Mucosa of descending colon (tissue), 3 donors: ENCODE measurements at regions not wholly inside any gene's neighbourhood (a gene's known extent, or its start where the extent isn't known, plus 50 kb on each side); places are given as distances from the start of the nearest gene placed in this dataset.

Experiments used
- ATAC-seq: fragments of 200-7000 bp; cut with Tn5 transposase; one replicate; pipeline ENCODE4 v1.9.1; 2020; ENCODE audit warnings: mild to moderate bottlenecking, moderate library complexity
- DNase-seq, 3 donors: peaks; one replicate each; pipeline ENCODE4 v3.0.0-alpha.2; 2020
- H3K36me3 ChIP-seq: fragments of 200-600 bp; one replicate; pipeline ENCODE4 v1.8.0; 2021; ENCODE audit warnings: low read depth, mild to moderate bottlenecking
- H3K4me1 ChIP-seq: fragments of 200-600 bp; one replicate; pipeline ENCODE4 v1.8.0; 2021; ENCODE audit warnings: low read depth, mild to moderate bottlenecking
- H3K4me3 ChIP-seq: fragments of 200-600 bp; one replicate; pipeline ENCODE4 v1.8.0; 2021; ENCODE audit warnings: mild to moderate bottlenecking
- H3K9me3 ChIP-seq: fragments of 200-600 bp; one replicate; pipeline ENCODE4 v1.8.0; 2021; ENCODE audit warnings: mild to moderate bottlenecking
- intact Hi-C, 2 donors: fragments of 100-400 bp; cut with DNase I in 1 of 2; cut with micrococcal nuclease in 1 of 2; formaldehyde crosslinking; loops; one replicate each; pipeline versions ENCODE4 v1.11.0 to v1.11.1; 2022; cut with DNase I, micrococcal nuclease
- TF ChIP-seq, protein P1 (sequence below): fragments of 200-600 bp; IDR thresholded peaks from one replicate; pipeline ENCODE4 v1.8.0; 2022; ENCODE audit warnings: antibody characterized with exemption, mild to moderate bottlenecking
- donor health status: DM: no; HTN: no; CAD: no; lungs with moderate emphysema.
- donor health status: DM: no; HTN: no; CAD: no.
- donor health status: DM: no; HTN: yes; CAD: no.

DNA sequence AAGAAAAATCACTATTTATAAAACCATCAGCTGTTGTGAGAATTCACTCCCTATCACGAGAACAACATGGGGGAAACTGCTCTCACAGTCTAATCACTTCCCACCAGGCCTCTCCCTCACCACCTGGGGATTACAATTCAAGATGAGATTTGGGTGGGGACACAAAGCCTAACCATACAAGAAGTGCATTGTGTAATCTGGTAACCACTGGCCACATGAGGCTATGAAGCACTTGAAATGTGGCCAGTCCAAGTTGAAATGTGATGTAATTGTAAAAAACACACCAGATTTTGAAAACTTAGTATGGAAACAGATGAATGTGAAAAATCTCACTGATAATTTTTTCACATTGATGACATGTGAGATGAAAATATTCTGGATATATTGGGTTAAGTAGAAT, 293.8 kb downstream of the TTLL7 start:
- intact Hi-C loops, result no loop called here
- H3K9me3 ChIP-seq, result no peaks in the 10 kb centered on the region
- TF ChIP-seq, protein P1, sequence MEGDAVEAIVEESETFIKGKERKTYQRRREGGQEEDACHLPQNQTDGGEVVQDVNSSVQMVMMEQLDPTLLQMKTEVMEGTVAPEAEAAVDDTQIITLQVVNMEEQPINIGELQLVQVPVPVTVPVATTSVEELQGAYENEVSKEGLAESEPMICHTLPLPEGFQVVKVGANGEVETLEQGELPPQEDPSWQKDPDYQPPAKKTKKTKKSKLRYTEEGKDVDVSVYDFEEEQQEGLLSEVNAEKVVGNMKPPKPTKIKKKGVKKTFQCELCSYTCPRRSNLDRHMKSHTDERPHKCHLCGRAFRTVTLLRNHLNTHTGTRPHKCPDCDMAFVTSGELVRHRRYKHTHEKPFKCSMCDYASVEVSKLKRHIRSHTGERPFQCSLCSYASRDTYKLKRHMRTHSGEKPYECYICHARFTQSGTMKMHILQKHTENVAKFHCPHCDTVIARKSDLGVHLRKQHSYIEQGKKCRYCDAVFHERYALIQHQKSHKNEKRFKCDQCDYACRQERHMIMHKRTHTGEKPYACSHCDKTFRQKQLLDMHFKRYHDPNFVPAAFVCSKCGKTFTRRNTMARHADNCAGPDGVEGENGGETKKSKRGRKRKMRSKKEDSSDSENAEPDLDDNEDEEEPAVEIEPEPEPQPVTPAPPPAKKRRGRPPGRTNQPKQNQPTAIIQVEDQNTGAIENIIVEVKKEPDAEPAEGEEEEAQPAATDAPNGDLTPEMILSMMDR, result no peak
- DNase-seq, result no peak
- ATAC-seq, result no peak
- no peak overlapping the region for H3K4me3 ChIP-seq
- no peaks in the 10 kb centered on the region for H3K36me3 ChIP-seq
- H3K4me1 ChIP-seq, result no peaks in the 10 kb centered on the region

DNA sequence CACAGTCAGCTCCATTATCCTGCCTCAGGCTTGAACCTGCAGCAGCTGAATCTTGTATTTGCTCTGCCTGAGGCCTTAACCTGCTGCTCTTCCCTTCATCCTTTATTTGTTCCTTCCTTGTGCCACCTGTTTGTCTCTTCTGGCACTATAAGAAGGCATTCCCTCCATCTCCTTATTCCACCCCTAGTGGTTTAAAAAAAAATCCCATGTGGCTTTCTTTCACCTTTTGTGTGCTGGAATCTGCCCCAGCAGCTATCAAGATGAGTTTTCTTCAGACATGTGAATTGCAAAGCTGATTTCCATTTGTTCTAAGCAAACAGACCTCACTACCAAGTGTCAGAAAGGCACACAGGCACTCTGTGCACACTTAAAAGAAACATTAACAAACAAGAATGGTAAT, 294.6 kb downstream of the TTLL7 start:
- no peaks in the 10 kb centered on the region for H3K4me1 ChIP-seq
- intact Hi-C loops, result no loop called here
- TF ChIP-seq, protein P1, result no peak
- no peaks in the 10 kb centered on the region for H3K9me3 ChIP-seq
- H3K36me3 ChIP-seq, result no peaks in the 10 kb centered on the region
- ATAC-seq, result no peak
- DNase-seq, result no peak
- H3K4me3 ChIP-seq, result no peak overlapping the region

DNA sequence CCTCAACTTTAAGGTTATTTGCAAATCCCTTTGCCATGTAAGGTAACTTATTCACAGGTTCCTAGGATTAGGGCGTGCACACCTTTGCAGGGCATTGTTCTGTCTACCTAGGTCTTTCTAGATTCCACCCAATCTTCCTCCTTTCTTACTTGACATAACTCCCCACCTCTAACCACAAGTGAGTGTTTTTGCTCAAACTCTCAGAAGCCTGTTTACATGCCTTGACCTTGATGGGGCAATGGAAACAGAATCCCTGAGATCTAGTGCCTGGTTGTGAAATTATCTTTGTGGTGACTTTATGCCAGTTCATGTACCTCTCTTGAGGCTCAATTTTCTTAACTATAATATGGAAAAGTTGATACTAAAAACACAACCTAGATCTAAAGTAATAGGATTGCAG, 296.6 kb downstream of the TTLL7 start:
- intact Hi-C loops, result no loop called here
- TF ChIP-seq, protein P1, result no peak
- no peaks in the 10 kb centered on the region for H3K4me1 ChIP-seq
- H3K36me3 ChIP-seq, result no peaks in the 10 kb centered on the region
- DNase-seq (no peak), ATAC-seq (no peak)
- no peaks in the 10 kb centered on the region for H3K9me3 ChIP-seq
- no peak overlapping the region for H3K4me3 ChIP-seq

DNA sequence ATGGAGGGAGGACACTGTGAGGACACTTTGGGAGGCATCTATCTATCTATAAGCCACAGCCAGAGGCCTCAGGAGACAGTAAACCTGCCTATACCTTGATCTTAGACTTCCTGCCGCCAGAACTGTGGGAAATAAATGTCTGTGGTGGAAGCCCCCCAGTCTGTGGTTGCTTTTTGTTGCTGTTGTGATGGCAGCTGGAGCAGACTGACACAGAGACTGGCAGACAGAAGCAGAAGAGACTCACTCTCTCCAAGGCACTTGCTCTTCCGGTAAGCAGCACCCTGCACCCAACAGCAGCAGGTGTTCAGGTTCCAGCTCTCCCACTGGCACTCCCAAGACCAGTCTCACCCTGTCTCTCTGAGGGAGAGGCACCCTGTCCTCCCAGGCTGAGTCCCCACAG, 297.6 kb downstream of the TTLL7 start:
- TF ChIP-seq, protein P1, result no peak
- no peaks in the 10 kb centered on the region for H3K9me3 ChIP-seq
- ATAC-seq, result no peak
- intact Hi-C loops, result no loop called here
- no peaks in the 10 kb centered on the region for H3K4me1 ChIP-seq
- no peak for DNase-seq
- H3K4me3 ChIP-seq, result no peak overlapping the region
- H3K36me3 ChIP-seq, result no peaks in the 10 kb centered on the region

GRCh38 chr1:83698644-83699043, 300.3 kb downstream of the TTLL7 start:
- H3K9me3 ChIP-seq, result no peaks in the 10 kb centered on the region
- no peak overlapping the region for H3K4me3 ChIP-seq
- H3K4me1 ChIP-seq, result peaks cover 1% of the 10 kb centered on the region
- intact Hi-C loops, result no loop called here
- TF ChIP-seq, protein P1, result no peak
- H3K36me3 ChIP-seq, result no peaks in the 10 kb centered on the region
- DNase-seq, result no peak
- ATAC-seq, result no peak

DNA sequence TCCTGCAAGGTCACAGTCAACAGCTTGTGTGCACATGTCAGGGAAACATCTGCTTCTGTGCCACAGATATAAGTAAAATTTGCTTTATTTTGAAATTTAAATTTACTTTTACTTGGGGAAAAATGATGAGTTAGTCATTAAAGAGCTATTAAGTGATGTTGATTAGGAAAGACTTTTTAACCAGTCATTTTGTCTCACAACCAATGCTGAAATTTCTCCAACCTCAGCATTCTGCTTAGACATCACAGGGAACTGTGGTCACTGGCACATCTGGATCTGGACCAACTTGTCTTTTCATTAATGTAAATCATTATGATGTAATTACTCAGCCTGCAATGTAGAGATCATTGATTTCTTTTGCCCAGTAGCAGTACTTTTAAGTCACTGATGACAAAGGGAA, 301.0 kb downstream of the TTLL7 start:
- H3K36me3 ChIP-seq, result no peaks in the 10 kb centered on the region
- intact Hi-C loops, result no loop called here
- no peak overlapping the region for H3K4me3 ChIP-seq
- H3K9me3 ChIP-seq, result no peaks in the 10 kb centered on the region
- TF ChIP-seq, protein P1, result no peak
- H3K4me1 ChIP-seq, result peaks cover 5% of the 10 kb centered on the region
- ATAC-seq (no peak), DNase-seq (no peak)
